Small intestine (tissue), 7 donors: ENCODE measurements at regions not wholly inside any gene's neighbourhood (a gene's known extent, or its start where the extent isn't known, plus 50 kb on each side); places are given as distances from the start of the nearest gene placed in this dataset.

Experiments
- DNase-seq, 2 donors: peaks; one replicate each; pipeline versions ENCODE4 v3.0.0 to v3.0.0-alpha.2; 2013
- FAIRE-seq: peaks from 2 replicates; lab custom pipeline; 2012; peaks lifted over from hg19 to GRCh38; lab: Jason Lieb, UNC
- H3K27ac ChIP-seq, 3 donors: one replicate each; pipeline ENCODE4 v1.5.1; 2013; ENCODE audit warnings: low read length in 2 of 3, mild to moderate bottlenecking in 2 of 3, control low read depth in 1 of 3, inconsistent platforms in 1 of 3, low read depth in 1 of 3, moderate library complexity in 1 of 3
- H3K27me3 ChIP-seq, 3 donors: one replicate each; pipeline ENCODE4 v1.6.1; 2013; ENCODE audit warnings: low read length in 3 of 3, inconsistent platforms in 1 of 3; ENCODE audit not compliant: control insufficient read depth in 3 of 3, insufficient read depth in 3 of 3
- H3K36me3 ChIP-seq, 3 donors: one replicate each; pipeline ENCODE4 v1.6.1; 2013; ENCODE audit warnings: low read length in 3 of 3, inconsistent platforms in 1 of 3, low read depth in 1 of 3, mild to moderate bottlenecking in 1 of 3, moderate library complexity in 1 of 3; ENCODE audit not compliant: control insufficient read depth in 3 of 3, insufficient read depth in 2 of 3
- H3K4me1 ChIP-seq, 3 donors: one replicate each; pipeline ENCODE4 v1.6.1; 2013; ENCODE audit warnings: low read length in 2 of 3, inconsistent platforms in 1 of 3, low read depth in 1 of 3, mild to moderate bottlenecking in 1 of 3, moderate library complexity in 1 of 3; ENCODE audit not compliant: control insufficient read depth in 3 of 3, insufficient read depth in 2 of 3
- H3K4me3 ChIP-seq, 3 donors: one replicate each; pipeline ENCODE4 v1.5.1; 2013; ENCODE audit warnings: low read length in 3 of 3, control low read depth in 1 of 3, inconsistent platforms in 1 of 3, low read depth in 1 of 3, mild to moderate bottlenecking in 1 of 3, moderate library complexity in 1 of 3
- H3K9me3 ChIP-seq, 2 donors: one replicate each; pipeline ENCODE4 v1.6.1; 2013; ENCODE audit warnings: low read depth in 1 of 2, low read length in 1 of 2; ENCODE audit not compliant: control insufficient read depth in 2 of 2, insufficient read depth in 1 of 2
- WGBS, 3 donors: extraction: QIAGEN DNeasy Blood & Tissue Kit; methylation state at CpG; one replicate each; pipeline ENCODE4 v1.1.7; 2013; 5-methylcytosine and 5-hydroxymethylcytosine counted together
- donor health status: healthy with polysubstance abuse.
- donor health status: control.
- donor health status: control.
- donor health status: Bipolar disorder and iron deficiency.
- donor health status: healthy.

DNA sequence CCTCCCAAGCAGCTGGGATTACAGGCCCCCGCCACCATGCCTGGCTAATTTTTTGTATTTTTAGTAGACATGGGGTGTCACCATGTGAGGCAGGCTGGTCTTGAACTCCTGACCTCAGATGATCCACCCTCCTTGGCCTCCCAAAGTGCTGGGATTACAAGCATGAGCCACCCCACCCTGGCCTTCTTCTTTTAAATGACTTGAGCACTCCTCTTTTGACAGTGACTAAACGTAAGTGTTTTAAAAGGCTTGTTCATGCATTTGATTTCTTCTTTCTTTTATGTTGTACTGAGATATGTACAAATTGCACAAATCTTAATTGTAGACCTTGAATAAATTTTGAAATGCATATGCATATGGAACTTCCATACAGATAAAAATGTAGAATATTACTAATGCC lies 337.9 kb downstream of the CETN3 start:
- Histone ChIP-seq H3K36me3 (no peaks in the 10 kb centered on the region), H3K4me1 (no peaks in the 10 kb centered on the region), H3K27ac (no peak overlapping the region), H3K9me3 (no peaks in the 10 kb centered on the region), H3K27me3 (no peaks in the 10 kb centered on the region), H3K4me3 (no peak overlapping the region)
- 91 to 96% (median 92%) methylated on average over 2 of the region's 2 CpGs for WGBS, 3 donors
- DNase-seq (no peak), FAIRE-seq (no peak)

DNA sequence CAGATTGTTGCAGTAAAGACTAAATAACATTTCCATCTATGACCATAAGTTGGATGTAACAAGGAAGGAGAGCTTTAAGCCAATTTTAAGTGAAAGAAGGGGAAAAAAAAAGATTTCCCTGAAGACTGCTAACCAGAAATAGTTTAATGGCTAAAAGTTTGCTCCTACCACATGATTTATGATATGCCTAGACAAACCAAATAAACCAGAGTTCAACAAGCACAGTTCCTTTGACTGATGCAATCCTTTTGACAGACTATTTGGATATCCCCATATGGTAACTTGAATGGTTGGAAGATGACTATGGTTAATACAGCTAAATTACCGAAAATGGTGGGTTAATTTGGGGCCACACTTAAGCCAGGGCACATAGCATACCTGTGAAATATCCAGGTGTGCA lies 338.5 kb downstream of the CETN3 start:
- 20 to 49% (median 33%) methylated on average over 1 of the region's 1 CpG for WGBS, 3 donors
- Histone ChIP-seq H3K36me3 (no peaks in the 10 kb centered on the region), H3K27me3 (no peaks in the 10 kb centered on the region), H3K27ac (no peak overlapping the region), H3K4me1 (no peaks in the 10 kb centered on the region), H3K4me3 (no peak overlapping the region), H3K9me3 (no peaks in the 10 kb centered on the region)
- FAIRE-seq: no peak
- no peak for DNase-seq

DNA sequence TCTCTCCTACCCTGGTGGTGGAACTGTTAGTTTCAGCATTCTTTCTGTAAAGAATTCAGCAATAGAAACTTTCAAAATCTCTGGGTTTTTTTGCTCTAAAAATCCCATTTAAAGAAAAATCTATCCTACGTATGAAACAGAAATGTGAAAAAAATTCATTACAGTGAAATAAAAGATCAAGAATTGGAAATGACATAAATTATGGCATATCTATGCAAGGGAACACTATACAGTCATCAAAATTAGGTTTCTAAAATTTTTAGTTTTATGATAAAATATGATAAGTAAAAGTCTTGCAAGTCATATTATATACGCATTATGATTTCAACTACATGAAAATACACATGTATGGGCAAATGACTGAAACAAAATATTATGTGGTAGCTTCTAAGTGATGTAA lies 342.6 kb downstream of the CETN3 start:
- H3K4me1 ChIP-seq: no peaks in the 10 kb centered on the region
- FAIRE-seq (no peak), DNase-seq (no peak)
- H3K27ac ChIP-seq: no peak overlapping the region
- WGBS, 3 donors: 66 to 85% (median 84%) methylated on average over 2 of the region's 2 CpGs
- no peaks in the 10 kb centered on the region for H3K9me3 ChIP-seq
- H3K4me3 ChIP-seq: no peak overlapping the region
- H3K36me3 ChIP-seq: no peaks in the 10 kb centered on the region
- H3K27me3 ChIP-seq: no peaks in the 10 kb centered on the region

DNA sequence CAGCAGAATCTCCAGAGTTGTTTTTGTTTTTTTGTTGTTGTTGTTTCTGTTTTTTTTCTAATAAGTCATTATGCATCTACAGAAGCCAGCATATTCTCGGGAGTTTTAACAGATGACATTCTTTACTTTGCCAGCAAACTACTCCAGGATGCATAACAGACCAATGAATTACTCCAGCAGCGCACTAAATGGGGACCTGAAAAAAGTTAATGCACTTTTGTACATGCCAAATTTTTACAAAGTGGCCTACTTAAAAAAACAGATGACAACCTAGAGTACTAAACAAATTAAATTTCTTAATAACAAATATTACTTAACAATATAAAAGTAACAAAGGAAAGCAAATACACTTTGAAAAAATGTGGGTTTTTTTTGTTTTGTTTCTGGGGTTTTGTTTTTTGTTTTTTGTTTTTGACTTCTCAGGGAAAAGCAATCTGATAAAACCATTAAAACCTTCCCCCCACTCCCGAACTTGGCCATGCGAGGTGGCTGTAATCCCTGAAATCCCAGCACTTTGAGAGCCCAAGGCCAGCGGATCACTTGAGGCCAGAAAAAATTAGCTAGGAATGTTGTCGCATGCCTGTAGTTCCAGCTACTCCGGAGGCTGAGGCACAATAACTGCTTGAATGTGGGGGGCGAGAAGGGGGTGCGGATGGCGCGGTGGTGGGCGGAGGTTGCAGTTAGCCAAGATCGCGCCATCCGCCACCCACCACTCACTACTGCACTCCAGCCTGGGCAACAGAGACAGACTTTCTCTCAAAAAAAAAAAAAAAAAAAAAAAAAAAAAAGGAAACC lies 352.4 kb downstream of the CETN3 start:
- H3K4me1 ChIP-seq: no peaks in the 10 kb centered on the region
- 68 to 70% (median 70%) methylated on average over 15 of the region's 15 CpGs for WGBS, 3 donors
- H3K27ac ChIP-seq: no peak overlapping the region
- DNase-seq (no peak), FAIRE-seq (no peak)
- no peaks in the 10 kb centered on the region for H3K9me3 ChIP-seq
- H3K36me3 ChIP-seq: no peaks in the 10 kb centered on the region
- H3K27me3 ChIP-seq: no peaks in the 10 kb centered on the region
- H3K4me3 ChIP-seq: no peak overlapping the region

DNA sequence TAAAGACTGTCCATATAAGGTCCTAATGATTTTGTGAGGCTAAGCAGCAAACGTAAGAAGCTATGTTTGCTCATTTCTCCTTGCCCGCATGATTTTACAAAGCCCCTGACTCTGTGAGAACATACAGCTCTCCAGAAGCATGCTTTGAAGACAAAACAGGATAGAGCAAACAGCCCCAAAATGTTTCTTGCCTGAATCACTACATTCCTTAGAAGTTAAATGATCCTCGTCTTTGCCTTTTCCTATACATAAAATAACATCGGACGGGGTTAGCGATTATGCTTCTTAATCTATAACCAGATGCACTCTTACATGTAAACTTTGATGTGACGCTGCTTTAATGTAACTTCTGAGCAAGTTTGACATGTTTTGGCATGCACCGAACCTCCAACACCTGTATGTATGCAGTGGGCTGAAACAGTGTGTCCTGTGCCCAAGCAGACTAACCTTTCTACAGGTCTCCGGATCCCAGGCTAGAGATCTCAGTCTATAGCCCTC lies 353.7 kb downstream of the CETN3 start:
- no peak for FAIRE-seq

DNA sequence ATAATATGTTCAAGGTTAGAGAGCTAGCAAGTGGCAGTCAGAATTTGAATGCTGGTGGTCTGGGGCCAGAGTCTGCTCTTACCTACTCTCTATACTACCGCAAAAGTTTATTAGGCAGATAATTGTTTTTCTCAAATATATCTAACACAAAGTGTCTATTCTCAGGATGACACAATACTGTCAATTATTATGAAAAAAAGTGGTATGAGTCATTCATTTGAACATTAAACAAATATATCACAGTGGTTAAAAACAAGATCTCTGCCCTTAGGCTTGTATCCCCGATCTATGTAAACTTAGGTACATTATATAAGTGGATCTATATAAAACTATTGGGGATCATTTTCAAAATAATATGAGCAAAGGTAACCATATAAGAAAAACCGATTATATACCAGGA lies 354.9 kb downstream of the CETN3 start:
- Histone ChIP-seq H3K4me1 (no peaks in the 10 kb centered on the region), H3K27ac (no peak overlapping the region), H3K27me3 (no peaks in the 10 kb centered on the region), H3K4me3 (no peak overlapping the region), H3K36me3 (no peaks in the 10 kb centered on the region), H3K9me3 (no peaks in the 10 kb centered on the region)
- FAIRE-seq (no peak), DNase-seq (no peak)
- WGBS, 3 donors: 73 to 75% (median 73%) methylated on average over 3 of the region's 3 CpGs

More for the DNA sequence above, 353.7 kb downstream of the CETN3 start:
- Histone ChIP-seq H3K4me1 (no peaks in the 10 kb centered on the region), H3K36me3 (no peaks in the 10 kb centered on the region), H3K27me3 (no peaks in the 10 kb centered on the region), H3K4me3 (no peak overlapping the region), H3K27ac (no peak overlapping the region), H3K9me3 (no peaks in the 10 kb centered on the region)
- DNase-seq: no peak
- 25 to 54% (median 32%) methylated on average over 9 of the region's 9 CpGs for WGBS, 3 donors

DNA sequence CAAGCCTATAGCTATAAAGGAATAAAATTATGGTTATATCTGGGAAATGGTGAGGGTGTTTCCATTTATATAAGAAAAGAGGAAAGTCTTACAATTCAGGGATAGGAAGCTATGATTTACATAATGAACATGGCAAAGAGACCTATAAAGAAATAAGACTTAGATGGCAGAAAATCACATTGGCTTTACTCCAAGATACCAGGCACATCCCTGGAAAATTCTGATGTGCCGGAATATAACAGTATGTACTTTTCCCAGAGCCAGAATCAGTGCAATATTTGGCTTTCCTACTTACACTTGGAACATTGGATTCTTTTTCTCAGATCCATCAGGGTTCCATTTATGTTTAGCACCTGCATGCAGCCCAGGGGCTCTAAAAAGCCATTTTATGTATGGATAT lies 357.8 kb downstream of the CETN3 start:
- no peaks in the 10 kb centered on the region for H3K36me3 ChIP-seq
- no peak overlapping the region for H3K27ac ChIP-seq
- H3K9me3 ChIP-seq: no peaks in the 10 kb centered on the region
- FAIRE-seq: no peak
- no peaks in the 10 kb centered on the region for H3K27me3 ChIP-seq
- no peaks in the 10 kb centered on the region for H3K4me1 ChIP-seq
- no peak for DNase-seq
- 86 to 90% (median 89%) methylated on average over 1 of the region's 1 CpG for WGBS, 3 donors
- no peak overlapping the region for H3K4me3 ChIP-seq

DNA sequence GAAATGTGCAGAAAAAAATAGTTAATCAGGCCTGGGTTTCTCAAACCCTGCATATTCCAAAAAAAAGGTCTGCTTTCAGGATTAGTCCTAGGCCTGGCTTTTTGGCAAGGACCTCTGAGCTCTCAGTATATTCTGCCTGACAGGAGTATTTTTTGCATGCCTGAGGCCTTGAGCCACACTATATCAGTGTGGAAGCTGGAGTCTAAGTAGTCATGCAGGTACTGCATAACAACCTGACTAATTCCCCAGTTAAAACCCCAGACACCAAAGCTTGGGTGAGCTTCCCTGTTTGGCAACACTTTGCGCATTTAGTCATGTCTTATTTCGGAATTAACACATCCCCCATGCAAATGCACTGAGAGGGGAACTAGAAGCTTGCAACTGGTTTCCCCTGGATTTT lies 359.5 kb downstream of the CETN3 start:
- Histone ChIP-seq H3K9me3 (no peaks in the 10 kb centered on the region), H3K27me3 (no peaks in the 10 kb centered on the region), H3K36me3 (no peaks in the 10 kb centered on the region), H3K4me1 (no peaks in the 10 kb centered on the region), H3K4me3 (no peak overlapping the region), H3K27ac (no peak overlapping the region)
- WGBS, 3 donors: 88 to 93% (median 91%) methylated on average over 2 of the region's 2 CpGs
- FAIRE-seq: no peak
- DNase-seq: no peak

DNA sequence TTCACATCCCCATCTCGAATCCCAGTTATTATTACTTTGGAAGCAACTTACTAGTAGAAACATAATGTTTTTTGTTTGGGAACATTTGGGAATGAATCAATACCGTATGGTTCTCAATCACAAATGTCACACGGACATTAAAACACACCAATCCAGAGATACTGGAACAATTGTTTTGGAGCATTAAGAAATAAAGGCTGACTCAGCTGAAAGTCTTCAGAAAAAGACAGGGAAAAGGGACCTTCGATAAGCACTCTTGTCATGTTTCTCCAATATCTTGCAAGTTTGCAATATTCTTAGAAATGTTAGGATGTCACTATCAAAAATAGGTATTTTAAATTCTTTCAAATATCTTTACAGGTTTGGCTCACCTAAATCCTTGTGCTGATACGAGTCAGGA lies 362.4 kb downstream of the CETN3 start:
- no peak overlapping the region for H3K27ac ChIP-seq

More for the DNA sequence above, 362.4 kb downstream of the CETN3 start:
- 72 to 88% (median 74%) methylated on average over 5 of the region's 5 CpGs for WGBS, 3 donors
- Histone ChIP-seq H3K4me1 (no peaks in the 10 kb centered on the region), H3K4me3 (no peak overlapping the region), H3K36me3 (no peaks in the 10 kb centered on the region), H3K27me3 (no peaks in the 10 kb centered on the region), H3K9me3 (no peaks in the 10 kb centered on the region)
- FAIRE-seq: no peak
- no peak for DNase-seq
